Endothelial cell of umbilical vein (primary cell): ENCODE measurements at regions not wholly inside any gene's neighbourhood (a gene's known extent, or its start where the extent isn't known, plus 50 kb on each side); places are given as distances from the start of the nearest gene placed in this dataset.
"Not testable (repeated sequence)": the region's sequence is repeated elsewhere in the genome, so short reads cannot be mapped to it uniquely, and the experiment has no call there.

Experiments
- BruUV-seq: library from RNA; stranded (reverse); fragments of 400-500 nt; replicated peaks from 2 replicates; lab custom pipeline; 2021; lab: Mats Ljungman, UMichigan
- CTCF ChIA-PET: fragments of 300-600, 350-600 bp; sonication (Branson Sonifier 250); formaldehyde crosslinking; loops from one replicate; lab custom pipeline; 2021; ENCODE audit warnings: antibody characterized with exemption, inconsistent platforms; lab: Charles Lee
- POLR2A ChIA-PET: fragments of 300-600, 350-600 bp; sonication (Branson Sonifier 250); formaldehyde crosslinking; loops from one replicate; lab custom pipeline; 2021; ENCODE audit warnings: antibody characterized with exemption, inconsistent platforms; lab: Charles Lee
- DNase-seq: peaks from one replicate; pipeline ENCODE4 v3.0.0-alpha.2; 2011; ENCODE audit warnings: low read depth, low spot score
- FAIRE-seq: peaks from 2 replicates; lab custom pipeline; 2011; peaks lifted over from hg19 to GRCh38; lab: Jason Lieb, UNC
- H2AFZ ChIP-seq: 2 replicates; pipeline ENCODE4 v1.6.0; 2012; ENCODE audit warnings: low read depth, low read length, control low read depth, inconsistent platforms
- H3K27ac ChIP-seq: 2 replicates; pipeline ENCODE4 v1.5.1; 2011; ENCODE audit warnings: low read depth, mild to moderate bottlenecking, control low read depth, low read length, moderate library complexity; ENCODE audit not compliant: insufficient read depth
- H3K27me3 ChIP-seq, 2 experiments: 2 replicates each; pipeline versions ENCODE4 v1.6.0 to v1.6.1; 2011; ENCODE audit warnings: low read length in 2 of 2, mixed read lengths in 1 of 2; ENCODE audit not compliant: control insufficient read depth in 2 of 2, insufficient read depth in 2 of 2
- H3K36me3 ChIP-seq, 2 experiments: 2 replicates in 1 of 2; 3 replicates in 1 of 2; pipeline ENCODE4 v1.5.1; 2011; ENCODE audit warnings: low read length in 2 of 2, mild to moderate bottlenecking in 1 of 2, moderate library complexity in 1 of 2; ENCODE audit not compliant: control insufficient read depth in 2 of 2, insufficient read depth in 2 of 2; ENCODE audit errors: extremely low read depth in 1 of 2
- H3K4me1 ChIP-seq: 3 replicates; pipeline ENCODE4 v1.5.1; 2011; ENCODE audit warnings: mild to moderate bottlenecking, low read length; ENCODE audit not compliant: control insufficient read depth, insufficient read depth; ENCODE audit errors: extremely low read depth
- H3K4me2 ChIP-seq: 2 replicates; pipeline ENCODE4 v1.6.1; 2011; ENCODE audit warnings: low read length, control low read depth, mixed read lengths; ENCODE audit not compliant: insufficient read depth
- H3K4me3 ChIP-seq, 3 experiments: fragments of 200-600 bp in 1 of 3; sonication (generic), shearing (Covaris generic) in 1 of 3; replicated peaks in 1 of 3; 2 replicates each; pipeline ENCODE4 v1.5.1; 2011 to 2016; ENCODE audit warnings: control low read depth in 3 of 3, low read length in 3 of 3, mild to moderate bottlenecking in 2 of 3, inconsistent platforms in 1 of 3, low read depth in 1 of 3, moderate library complexity in 1 of 3; ENCODE audit not compliant: insufficient read depth in 1 of 3
- H3K79me2 ChIP-seq: 2 replicates; pipeline ENCODE4 v1.6.0; 2012; ENCODE audit warnings: low read length, inconsistent platforms; ENCODE audit not compliant: control insufficient read depth, insufficient read depth
- H3K9ac ChIP-seq: replicated peaks from 2 replicates; pipeline ENCODE3; 2011; ENCODE audit warnings: low read length, control low read depth; ENCODE audit not compliant: insufficient read depth; ENCODE audit errors: extremely low read depth
- H3K9me1 ChIP-seq: replicated peaks from 3 replicates; pipeline ENCODE4 v1.6.0; 2011; ENCODE audit warnings: mild to moderate bottlenecking, low read length; ENCODE audit not compliant: control insufficient read depth, insufficient read depth; ENCODE audit errors: extremely low read depth
- H3K9me3 ChIP-seq: replicated peaks from 2 replicates; pipeline ENCODE4 v1.5.1; 2012; ENCODE audit warnings: low read length, inconsistent platforms; ENCODE audit not compliant: control insufficient read depth, insufficient read depth
- H4K20me1 ChIP-seq: replicated peaks from 2 replicates; pipeline ENCODE3; 2011; ENCODE audit warnings: mild to moderate bottlenecking, low read length; ENCODE audit not compliant: control insufficient read depth, insufficient read depth; ENCODE audit errors: extremely low read depth
- CTCF ChIP-seq, 2 donors: IDR thresholded peaks; 1 replicate in 1 of 2; 2 replicates in 1 of 2; pipeline ENCODE4 v1.5.1; 2011; ENCODE audit warnings: low read length in 2 of 2, mild to moderate bottlenecking in 2 of 2, moderate library complexity in 2 of 2, control low read depth in 1 of 2, inconsistent platforms in 1 of 2, low read depth in 1 of 2; ENCODE audit not compliant: insufficient read depth in 1 of 2; ENCODE audit errors: extremely low read depth in 1 of 2
- EZH2 ChIP-seq: IDR thresholded peaks from 2 replicates; pipeline ENCODE4 v1.6.1; 2012; ENCODE audit warnings: borderline replicate concordance, low read depth, mild to moderate bottlenecking, moderate library complexity, low read length, inconsistent platforms; ENCODE audit not compliant: severe bottlenecking
- FOS ChIP-seq: IDR thresholded peaks from 2 replicates; pipeline ENCODE4 v1.6.1; 2011; ENCODE audit warnings: mild to moderate bottlenecking, low read length, moderate library complexity, borderline replicate concordance; ENCODE audit not compliant: insufficient read depth
- GATA2 ChIP-seq: IDR thresholded peaks from 2 replicates; pipeline ENCODE4 v1.7.0; 2011; ENCODE audit warnings: low read depth, mild to moderate bottlenecking, moderate library complexity, mixed read lengths, low read length; ENCODE audit not compliant: insufficient read length, insufficient read depth
- JUN ChIP-seq: IDR thresholded peaks from 2 replicates; pipeline ENCODE4 v1.6.1; 2011; ENCODE audit warnings: borderline replicate concordance, low read depth; ENCODE audit not compliant: insufficient read length, insufficient read depth
- MAX ChIP-seq: IDR thresholded peaks from 2 replicates; pipeline ENCODE4 v1.6.1; 2011; ENCODE audit not compliant: insufficient read depth, insufficient read length
- MYC ChIP-seq: IDR thresholded peaks from one replicate; pipeline ENCODE4 v1.6.1; 2011; ENCODE audit warnings: mild to moderate bottlenecking, low read depth, low read length
- POLR2A ChIP-seq: IDR thresholded peaks from 2 replicates; pipeline ENCODE4 v1.6.1; 2012; ENCODE audit warnings: low read depth, mild to moderate bottlenecking, control low read depth, low read length
- POLR2AphosphoS5 ChIP-seq: IDR thresholded peaks from 2 replicates; pipeline ENCODE4 v1.6.1; 2012; ENCODE audit warnings: low read depth, mild to moderate bottlenecking, control low read depth, low read length, moderate library complexity; ENCODE audit not compliant: insufficient read depth
- dilution Hi-C: fragments of 300-500 bp; cut with MboI; formaldehyde crosslinking; loops from one replicate; pipeline ENCODE4 v1.15.0; 2019; ENCODE audit warnings: low sequenced_read_pairs; ENCODE audit not compliant: extremely low pct_ligation_motif_present
- intact Hi-C: fragments of 100-400 bp; cut with micrococcal nuclease; formaldehyde crosslinking; loops from one replicate; pipeline ENCODE4 v1.10.0; 2022

GRCh38 chr16:29116980-29117379 lies 132.1 kb downstream of the LAT start:
- Histone ChIP-seq H3K27me3 (no peaks in the 10 kb centered on the region), H3K79me2 (no peaks in the 10 kb centered on the region), H2AFZ (no peak overlapping the region), H3K4me2 (no peak overlapping the region), H3K9ac (no peak overlapping the region), H3K27ac (no peak overlapping the region), H3K9me1 (no peaks in the 10 kb centered on the region), H3K4me3 (no peak overlapping the region), H3K9me3 (no peaks in the 10 kb centered on the region), H4K20me1 (no peaks in the 10 kb centered on the region), H3K36me3 (no peaks in the 10 kb centered on the region), H3K4me1 (no peaks in the 10 kb centered on the region)
- no peak for TF ChIP-seq MYC
- TF ChIP-seq CTCF (IDR thresholded peaks at IDR 0.05; ENCODE audit: extremely low read depth in 1 of 2, insufficient read depth in 1 of 2, low read depth in 1 of 2, low read length in 2 of 2) = no peak
- no peak for TF ChIP-seq POLR2AphosphoS5
- no peak for TF ChIP-seq EZH2
- TF ChIP-seq GATA2 = no peak
- TF ChIP-seq MAX = no peak
- TF ChIP-seq FOS = no peak
- no peak for TF ChIP-seq JUN
- no peak for TF ChIP-seq POLR2A
- BruUV-seq = no TSS peak
- ChIA-PET POLR2A (no interaction called here), CTCF (no interaction called here)
- dilution Hi-C loops (no loop called here), intact Hi-C loops (no loop called here)
- DNase-seq (no peak), FAIRE-seq (no peak)

GRCh38 chr16:29116207-29116606 lies 131.4 kb downstream of the LAT start:
- H3K4me2 ChIP-seq, intact Hi-C loops, H3K4me1 ChIP-seq, POLR2A ChIA-PET, H3K27me3 ChIP-seq, H3K9me3 ChIP-seq, H3K27ac ChIP-seq, H3K4me3 ChIP-seq, DNase-seq, H2AFZ ChIP-seq, H3K9me1 ChIP-seq, dilution Hi-C loops, FAIRE-seq, H4K20me1 ChIP-seq, H3K9ac ChIP-seq, H3K79me2 ChIP-seq, BruUV-seq, H3K36me3 ChIP-seq: not testable (repeated sequence)
- CTCF ChIA-PET = interaction anchor here (0.6 to 2.1 kb wide), 6 partner anchors 11 to 145 kb away, joined by 3 to 8 read pairs (median 3); no protein-coding TSS in a partner anchor

- H4K20me1 ChIP-seq, H2AFZ ChIP-seq, DNase-seq, H3K27me3 ChIP-seq, H3K27ac ChIP-seq, H3K9me1 ChIP-seq, H3K4me2 ChIP-seq, POLR2A ChIA-PET, H3K9ac ChIP-seq, BruUV-seq, H3K36me3 ChIP-seq, H3K9me3 ChIP-seq, H3K4me1 ChIP-seq, H3K79me2 ChIP-seq, intact Hi-C loops, FAIRE-seq, dilution Hi-C loops, H3K4me3 ChIP-seq: not testable (repeated sequence)
- CTCF ChIA-PET = interaction anchor here (0.6 to 2.1 kb wide), 6 partner anchors 11 to 146 kb away, joined by 3 to 8 read pairs (median 3); no protein-coding TSS in a partner anchor
These were observed 130.9 kb downstream of the LAT start for GRCh38 chr16:29115802-29116141.
